Stimulated activated naive CD4-positive, alpha-beta T cell treated with Interleukin-2 at 50 U/mL for 16 hours (primary cell): ENCODE measurements at regions not wholly inside any gene's neighbourhood (a gene's known extent, or its start where the extent isn't known, plus 50 kb on each side); places are given as distances from the start of the nearest gene placed in this dataset.

ENCODE experiments used
- DNase-seq: peaks from one replicate; lab custom pipeline; 2025; lab: John Stamatoyannopoulos, UW

DNA sequence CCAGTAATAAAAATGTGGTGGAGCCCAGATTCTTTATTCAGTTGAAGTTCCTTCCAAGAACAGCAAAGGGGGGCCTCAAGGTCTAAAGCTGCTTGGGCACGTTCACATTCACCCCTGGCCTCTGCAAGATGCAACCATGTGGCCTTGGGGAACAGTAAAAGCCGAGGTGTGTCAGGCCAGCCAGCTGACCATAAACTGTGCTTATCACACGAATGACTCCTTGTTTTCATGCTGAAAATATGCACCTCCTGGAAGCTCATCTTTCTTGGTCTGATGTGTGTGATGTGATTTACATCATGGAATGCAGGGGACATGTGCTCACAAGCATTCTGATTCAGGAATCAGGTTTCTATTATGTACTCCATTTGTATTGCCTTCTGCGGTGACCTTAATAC lies 211.6 kb upstream of the MARCKS start:
- DNase-seq: no peak

- DNase-seq: no peak
These were observed 211.2 kb upstream of the MARCKS start for GRCh38 chr6:113645986-113646385.

DNA sequence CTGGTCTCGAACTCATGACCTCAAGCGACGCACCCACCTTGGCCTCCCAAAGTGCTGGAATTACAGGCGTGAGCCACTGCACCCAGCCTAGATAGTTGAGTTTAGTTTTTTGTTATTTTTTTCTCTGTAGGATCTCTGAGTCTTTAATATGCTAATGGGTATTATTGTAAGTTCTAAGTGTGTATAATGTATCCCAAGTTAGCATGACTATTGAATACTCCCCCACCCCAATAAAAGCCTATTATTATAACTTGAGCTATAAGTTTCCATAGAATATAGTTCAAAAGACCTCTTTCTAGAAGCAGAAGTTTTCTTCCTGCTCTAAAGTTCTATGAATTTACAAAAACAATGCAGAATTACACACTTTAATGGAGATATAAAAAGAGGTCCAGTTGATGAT lies 210.4 kb upstream of the MARCKS start:
- DNase-seq: no peak

DNA sequence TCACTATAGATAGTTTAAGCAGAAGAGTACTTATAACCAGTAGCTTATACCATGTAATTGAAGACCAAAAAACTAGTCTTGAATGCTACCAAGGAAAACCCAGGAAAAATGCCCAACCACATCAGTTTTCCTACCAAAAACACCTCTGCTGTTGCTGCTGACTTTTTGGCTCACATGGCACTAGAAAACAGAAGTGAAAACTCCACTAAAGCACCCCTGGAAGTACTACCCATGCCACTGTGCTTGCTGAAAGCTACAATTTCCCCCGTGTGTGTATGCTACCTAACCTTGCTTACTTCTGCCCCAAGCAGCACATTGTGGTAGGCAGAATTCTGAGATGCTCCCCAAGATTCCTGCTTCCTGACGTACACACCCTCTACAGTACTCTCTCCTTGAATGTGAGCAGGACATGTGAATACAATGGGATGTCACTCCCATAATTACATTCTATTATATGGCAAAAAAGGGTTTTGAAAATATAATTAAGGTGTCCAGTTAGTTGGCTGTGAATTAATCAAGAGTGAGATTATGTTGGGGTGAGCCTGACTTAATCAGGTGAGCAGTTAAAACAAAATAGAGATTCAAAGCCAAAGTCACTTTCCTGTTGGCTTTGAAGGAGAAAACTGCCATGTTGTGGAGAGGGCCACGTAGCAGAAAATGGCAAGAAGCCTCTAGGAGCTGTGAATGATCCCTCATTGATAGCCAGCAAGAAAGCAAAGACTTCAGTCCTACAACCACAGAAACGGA lies 209.8 kb upstream of the MARCKS start:
- DNase-seq: no peak

DNA sequence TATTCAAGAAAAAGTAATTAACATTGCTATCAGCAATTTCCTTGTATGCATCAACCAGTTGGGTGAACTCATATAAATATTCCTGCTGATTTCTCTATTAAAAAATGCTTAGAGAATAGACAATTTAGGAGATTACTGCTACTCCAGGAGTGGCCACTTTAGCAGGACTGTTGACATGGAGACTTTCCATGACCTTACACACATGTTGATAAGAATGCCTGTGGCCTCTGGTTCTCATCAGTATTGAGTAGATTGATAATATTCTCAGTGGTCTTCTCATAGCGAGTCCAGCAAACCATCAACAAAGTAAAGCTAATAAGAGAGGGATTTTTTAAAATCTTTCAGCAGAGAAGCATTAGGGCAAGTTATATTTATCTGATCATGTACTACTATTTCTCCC lies 208.4 kb upstream of the MARCKS start:
- no peak for DNase-seq

GRCh38 chr6:113649276-113649675 lies 207.9 kb upstream of the MARCKS start:
- DNase-seq: no peak

DNA sequence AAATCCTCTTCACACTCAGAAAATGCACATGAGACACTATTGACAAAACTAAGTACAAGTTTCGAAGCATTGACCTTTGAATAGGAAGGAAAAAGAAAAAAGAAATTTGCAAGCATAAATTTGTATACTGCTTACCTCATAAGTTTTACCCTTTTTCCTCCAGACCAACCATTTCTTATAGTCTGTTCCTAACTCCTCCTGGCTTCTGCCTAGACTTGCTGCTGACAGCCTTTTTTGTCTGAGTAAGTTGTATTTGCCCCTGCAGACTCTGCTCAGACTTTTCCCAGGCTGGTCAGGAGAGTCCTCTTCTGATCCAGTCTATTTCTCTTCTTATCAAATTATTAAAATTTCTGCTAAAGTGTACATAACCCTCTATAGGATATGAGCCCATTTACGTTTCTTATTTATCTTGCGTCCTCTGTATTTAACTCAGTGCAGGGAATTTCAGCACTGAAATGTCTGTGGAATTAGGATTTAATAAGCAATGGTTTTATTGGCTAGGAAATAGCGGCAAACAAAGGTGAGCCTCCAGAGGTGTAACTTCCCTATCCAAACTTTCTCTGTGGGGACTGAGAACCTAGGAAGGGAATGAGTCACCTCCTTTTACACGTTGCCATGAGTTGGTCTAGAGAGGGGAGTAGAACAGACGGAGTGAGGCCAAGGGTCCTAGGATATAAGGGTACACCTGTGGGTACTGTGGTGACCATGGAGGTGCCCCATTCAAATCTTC lies 207.1 kb upstream of the MARCKS start:
- no peak for DNase-seq

DNA sequence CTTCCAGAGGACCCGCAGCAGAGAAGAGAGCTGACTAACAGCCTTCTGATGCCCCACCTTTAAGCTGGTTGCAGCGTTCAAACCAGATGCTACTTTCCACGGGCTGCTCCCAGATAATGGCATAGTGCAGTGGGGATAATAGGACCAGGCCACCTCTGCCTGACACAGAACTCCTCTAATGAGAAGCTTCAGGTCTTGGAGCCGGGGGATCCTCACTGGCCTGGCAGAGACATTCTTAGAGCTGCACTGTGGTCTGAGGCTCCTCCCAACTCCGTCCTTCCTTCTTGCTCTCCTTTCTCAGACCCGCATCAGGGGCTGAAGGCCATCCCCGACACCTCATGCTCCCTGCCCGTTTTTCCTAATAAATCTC lies 206.6 kb upstream of the MARCKS start:
- no peak for DNase-seq

DNA sequence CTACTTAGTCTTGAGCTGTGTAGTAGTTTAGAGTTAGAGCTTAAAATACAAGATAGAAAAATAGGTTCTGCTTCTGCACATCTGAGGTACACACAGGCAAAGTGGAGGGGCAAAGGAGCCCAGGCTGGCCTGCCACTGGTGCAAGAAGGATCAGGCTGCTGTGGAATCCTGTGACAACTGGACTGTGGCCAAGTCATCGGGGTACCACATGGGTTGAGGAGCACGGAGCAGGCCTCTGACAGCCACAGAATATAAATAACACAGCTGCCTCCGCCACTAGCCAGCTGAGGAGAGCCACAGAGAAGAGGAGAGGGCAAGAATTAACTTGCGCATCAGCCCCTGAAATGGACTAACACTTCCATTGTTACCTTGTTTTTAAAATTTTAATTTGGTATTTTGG lies 206.0 kb upstream of the MARCKS start:
- no peak for DNase-seq

DNA sequence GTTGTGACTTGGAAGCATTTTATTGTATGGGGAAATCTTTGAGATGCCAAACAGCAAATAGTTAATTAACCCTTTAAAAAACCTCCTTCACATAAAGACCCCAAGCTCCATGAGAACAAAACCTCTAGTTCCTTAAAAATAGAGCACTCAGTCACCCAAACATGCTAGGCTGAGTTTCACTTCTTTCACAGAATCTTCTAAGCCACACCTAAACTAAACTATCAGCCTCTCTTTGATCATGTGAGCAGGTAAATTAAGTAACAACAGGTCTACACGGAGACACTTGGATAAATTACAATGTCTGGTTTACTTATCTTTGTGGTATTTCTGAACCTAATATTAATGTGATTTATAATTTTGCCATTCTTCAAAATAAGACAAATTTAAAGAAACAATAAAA lies 205.2 kb upstream of the MARCKS start:
- no peak for DNase-seq

DNA sequence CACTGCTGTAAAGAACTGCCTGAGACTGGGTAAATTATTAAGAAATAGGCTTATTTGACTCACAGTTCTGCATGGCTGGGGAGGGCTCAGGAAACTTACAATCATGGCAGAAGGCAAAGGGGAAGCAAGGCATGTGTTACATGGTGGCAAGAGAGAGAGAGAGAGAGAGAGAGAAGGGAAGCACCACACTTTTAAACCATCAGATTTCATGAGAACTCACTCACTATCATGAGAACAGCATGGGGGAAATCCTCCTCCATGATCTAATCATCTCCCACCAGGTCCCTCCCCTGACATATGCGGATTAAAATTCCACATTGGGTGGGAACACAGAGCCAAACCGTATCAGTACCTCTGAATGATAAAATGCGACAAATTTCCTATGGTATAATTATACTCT lies 203.9 kb upstream of the MARCKS start:
- no peak for DNase-seq

DNA sequence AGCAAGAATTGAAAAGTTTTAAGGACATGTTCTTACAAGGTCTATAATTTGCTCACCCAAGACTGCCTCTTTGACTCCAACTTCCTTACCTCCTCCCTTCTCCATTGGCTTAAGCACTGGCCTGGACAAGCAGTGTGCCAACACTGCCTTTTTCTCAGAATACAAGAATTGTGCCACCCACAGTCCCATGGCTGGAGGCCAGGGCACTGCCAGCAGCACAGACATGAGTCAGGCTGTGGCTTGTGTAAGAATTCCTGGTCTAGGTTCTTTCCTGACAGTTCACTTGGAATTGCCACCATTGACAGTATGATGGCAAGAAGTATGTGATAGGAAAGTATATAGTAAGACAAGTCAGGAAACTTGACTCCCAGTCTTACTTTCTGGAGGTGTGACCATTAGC lies 202.7 kb upstream of the MARCKS start:
- DNase-seq: no peak

DNA sequence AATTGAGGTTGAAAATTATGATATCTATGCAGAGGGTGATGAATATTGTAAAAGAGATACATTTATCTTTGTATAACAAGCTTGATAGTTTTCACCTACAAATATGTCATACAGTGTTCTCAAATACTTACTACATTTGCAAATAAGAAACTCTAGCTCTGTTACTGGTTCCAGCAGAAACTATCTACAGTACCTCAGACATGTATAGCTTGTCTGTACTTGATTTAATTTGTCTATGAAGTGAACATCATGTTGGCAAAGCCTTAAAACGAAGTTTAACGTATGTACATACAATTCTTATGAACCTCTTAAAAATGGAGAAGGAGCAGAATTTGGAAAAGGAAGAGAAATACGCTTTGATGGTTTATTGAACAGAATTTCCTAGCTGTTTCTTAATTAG lies 201.4 kb upstream of the MARCKS start:
- no peak for DNase-seq

DNA sequence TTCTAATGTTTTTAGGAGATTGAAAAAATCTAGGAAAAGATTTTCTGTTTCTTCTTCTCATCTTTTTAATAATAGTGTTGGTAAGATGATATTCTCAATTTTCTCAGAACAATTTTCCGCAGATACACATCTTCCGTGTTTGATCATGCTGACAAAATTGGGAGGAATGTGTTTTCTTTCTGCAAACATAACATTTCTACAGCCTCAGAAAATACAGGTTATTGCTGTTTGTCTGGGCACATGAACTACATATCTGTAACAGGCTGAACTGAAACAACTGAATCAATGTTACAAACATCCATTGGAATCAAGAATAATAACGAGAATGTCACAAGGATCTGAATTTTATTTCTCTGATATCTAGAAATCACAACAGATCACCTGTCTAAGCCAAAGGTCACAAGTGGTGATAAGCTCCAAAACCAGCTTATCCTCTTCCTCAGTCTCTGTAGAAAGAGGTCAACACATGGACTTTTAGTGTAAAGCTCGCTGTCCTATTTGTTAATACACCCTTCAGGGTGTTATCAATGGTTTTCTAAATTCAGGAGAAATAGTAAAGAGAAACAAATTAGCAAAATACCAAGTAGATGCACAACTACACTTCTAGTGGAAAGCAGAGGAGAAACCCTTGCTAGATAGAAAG lies 197.3 kb upstream of the MARCKS start:
- no peak for DNase-seq

GRCh38 chr6:113660819-113661218 lies 196.3 kb upstream of the MARCKS start:
- DNase-seq: no peak

DNA sequence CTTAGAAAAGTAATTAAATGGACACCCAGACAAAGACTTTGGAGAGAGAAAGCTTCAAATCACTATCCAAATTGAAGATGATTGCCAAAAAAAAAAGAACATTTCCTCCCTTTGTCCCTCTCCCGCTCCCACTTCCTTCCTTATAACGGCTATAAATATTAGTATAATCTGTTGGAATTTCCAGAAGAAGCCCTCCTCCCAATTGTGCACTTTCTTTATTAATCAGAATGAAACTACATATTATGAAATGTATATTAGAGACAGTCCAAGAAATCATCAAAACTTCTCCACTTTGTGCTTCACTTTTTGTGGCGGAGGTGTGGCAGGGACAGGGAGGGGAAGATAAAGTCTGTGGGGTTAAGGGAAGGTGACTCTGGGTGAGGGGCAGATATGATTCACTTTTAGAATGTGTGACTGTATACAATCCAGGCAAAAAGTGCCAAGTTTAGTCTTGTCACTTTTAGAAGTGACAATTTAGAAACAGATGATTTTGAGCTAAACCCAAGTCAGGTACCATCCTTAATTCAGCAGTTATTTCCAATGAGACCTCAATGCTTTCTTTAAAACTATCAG lies 195.0 kb upstream of the MARCKS start:
- no peak for DNase-seq

- no peak for DNase-seq
These were observed 194.3 kb upstream of the MARCKS start for GRCh38 chr6:113662688-113663333.

DNA sequence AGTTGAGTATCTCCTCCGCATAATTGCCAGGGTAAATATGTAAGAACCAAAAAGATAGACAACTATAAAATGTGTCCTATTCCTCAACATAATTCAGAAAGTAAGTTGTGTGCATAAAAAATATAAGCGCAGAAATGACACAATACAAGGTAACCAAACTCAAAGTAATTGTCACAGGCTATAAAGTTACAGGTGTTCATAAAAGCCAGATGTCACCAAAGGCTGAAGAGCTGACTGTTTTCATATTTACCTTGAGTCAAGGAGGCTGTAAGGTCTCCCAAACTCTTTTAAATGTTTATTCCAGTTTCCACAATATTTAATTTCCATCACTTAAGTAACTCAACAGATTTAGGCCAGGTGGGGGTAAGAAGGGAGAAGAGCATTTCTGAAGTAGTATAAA lies 192.2 kb upstream of the MARCKS start:
- DNase-seq: no peak

DNA sequence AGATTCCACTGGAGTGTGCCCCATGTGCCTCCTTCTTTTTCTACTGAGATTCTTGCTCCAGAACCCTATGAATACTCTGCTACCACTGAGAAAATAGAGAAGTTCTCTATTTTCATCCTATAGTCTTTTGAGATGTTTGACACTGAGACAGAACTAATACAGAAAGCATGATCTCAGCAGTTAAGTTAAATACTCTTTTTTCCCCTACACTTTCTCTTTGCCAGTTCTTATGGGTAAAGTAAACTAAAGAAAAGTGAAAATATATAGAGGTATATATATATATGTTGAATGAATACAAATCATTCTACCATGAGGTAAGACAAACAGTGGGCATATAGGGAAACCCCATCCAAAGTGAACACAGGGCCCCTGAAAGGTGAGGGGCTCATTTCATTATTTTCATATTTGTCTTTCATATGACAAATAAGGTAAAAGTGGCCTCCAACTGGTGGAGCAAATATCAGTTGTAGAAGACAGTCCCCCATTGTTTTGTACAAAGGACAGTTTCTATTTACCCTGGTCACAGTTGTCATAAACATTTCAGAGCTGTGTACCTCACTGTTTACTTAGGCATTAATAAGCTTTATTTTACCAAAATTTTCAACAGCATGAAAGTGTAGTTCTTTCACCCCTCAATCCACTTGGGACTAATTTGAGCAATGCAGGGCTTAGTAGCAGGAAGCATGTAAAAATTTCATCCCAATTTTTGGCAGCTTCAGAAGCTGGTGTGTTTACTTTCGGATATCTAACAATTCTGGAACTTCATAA lies 188.3 kb upstream of the MARCKS start:
- DNase-seq: no peak

- no peak for DNase-seq
These were observed 187.5 kb upstream of the MARCKS start for GRCh38 chr6:113669606-113670005.

GRCh38 chr6:113671421-113671820 lies 185.7 kb upstream of the MARCKS start:
- no peak for DNase-seq
